Loucy (cell line): ENCODE measurements at regions not wholly inside any gene's neighbourhood (a gene's known extent, or its start where the extent isn't known, plus 50 kb on each side); places are given as distances from the start of the nearest gene placed in this dataset.

Source experiments
- EZH2phosphoT487 ChIP-seq: fragments of 200-600 bp; IDR thresholded peaks from 2 replicates; pipeline ENCODE4 v1.6.1; 2018; ENCODE audit warnings: antibody characterized with exemption, mild to moderate bottlenecking, moderate library complexity, borderline replicate concordance
- TF ChIP-seq, protein P1 (sequence below): fragments of 200-600 bp; sonication (generic); conservative IDR thresholded peaks from 2 replicates; pipeline ENCODE4 v1.5.1; 2014; ENCODE audit warnings: mild to moderate bottlenecking, antibody characterized with exemption, low read length

DNA sequence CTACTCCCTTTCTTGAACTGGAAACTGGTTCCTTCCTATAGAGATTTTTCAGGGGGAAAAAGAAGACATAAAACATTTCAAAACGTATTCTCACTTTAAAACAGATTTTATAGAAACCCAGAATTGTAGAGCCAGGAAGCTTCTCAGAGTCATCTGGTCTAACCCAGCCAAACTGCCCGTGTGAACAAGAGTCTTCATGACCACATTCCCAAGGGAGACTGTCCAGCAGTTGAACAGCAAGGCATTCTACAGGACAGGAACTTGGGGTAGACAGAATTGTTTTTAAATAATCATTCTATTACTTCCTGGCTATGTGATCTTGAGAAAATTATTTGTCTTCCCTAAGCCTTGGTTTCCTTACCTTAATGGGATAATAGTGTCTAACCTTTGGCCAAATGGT lies 163.5 kb upstream of the IVNS1ABP start:
- TF ChIP-seq EZH2phosphoT487, result no peak
- TF ChIP-seq, protein P1, sequence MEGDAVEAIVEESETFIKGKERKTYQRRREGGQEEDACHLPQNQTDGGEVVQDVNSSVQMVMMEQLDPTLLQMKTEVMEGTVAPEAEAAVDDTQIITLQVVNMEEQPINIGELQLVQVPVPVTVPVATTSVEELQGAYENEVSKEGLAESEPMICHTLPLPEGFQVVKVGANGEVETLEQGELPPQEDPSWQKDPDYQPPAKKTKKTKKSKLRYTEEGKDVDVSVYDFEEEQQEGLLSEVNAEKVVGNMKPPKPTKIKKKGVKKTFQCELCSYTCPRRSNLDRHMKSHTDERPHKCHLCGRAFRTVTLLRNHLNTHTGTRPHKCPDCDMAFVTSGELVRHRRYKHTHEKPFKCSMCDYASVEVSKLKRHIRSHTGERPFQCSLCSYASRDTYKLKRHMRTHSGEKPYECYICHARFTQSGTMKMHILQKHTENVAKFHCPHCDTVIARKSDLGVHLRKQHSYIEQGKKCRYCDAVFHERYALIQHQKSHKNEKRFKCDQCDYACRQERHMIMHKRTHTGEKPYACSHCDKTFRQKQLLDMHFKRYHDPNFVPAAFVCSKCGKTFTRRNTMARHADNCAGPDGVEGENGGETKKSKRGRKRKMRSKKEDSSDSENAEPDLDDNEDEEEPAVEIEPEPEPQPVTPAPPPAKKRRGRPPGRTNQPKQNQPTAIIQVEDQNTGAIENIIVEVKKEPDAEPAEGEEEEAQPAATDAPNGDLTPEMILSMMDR, result no peak
